Islet precursor cell (in vitro differentiated cells): ENCODE measurements at regions not wholly inside any gene's neighbourhood (a gene's known extent, or its start where the extent isn't known, plus 50 kb on each side); places are given as distances from the start of the nearest gene placed in this dataset.
"Not testable (repeated sequence)": the region's sequence is repeated elsewhere in the genome, so short reads cannot be mapped to it uniquely, and the experiment has no call there.

Experiments
- DNase-seq: peaks from one replicate; pipeline ENCODE4 v3.0.0-alpha.2; 2018

GRCh38 chr6:37766717-37767116, 52.8 kb upstream of the ZFAND3 start:
- no peak for DNase-seq

DNA sequence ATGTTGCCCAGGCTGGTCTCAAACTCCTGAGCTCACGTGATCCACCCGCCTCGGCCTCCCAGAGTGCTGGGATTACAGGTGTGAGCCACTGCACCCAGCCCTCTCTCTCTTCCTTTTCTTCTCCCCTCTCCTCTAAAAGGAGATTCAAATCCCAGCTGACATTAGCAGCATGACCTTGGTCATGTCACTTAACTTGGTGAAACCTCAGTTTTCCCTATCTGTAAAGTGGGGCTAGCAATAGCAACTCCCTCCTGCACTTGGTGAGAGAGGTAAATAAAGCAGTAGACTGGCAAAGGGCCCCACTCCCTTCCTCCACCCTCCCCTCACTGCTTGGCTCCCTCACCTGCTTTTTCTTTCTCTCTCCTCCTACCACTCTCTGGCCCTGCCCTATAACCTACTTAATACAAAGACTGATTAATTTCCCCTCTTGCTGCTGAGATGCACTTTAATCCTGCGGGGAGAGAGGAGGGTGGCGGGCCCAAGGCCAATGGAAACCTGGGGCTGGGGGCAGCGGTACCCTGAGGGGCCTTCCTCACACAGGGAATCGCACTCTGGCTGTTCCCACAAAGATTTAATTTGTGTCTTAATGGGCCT, 54.2 kb upstream of the ZFAND3 start:
- DNase-seq: no peak

DNA sequence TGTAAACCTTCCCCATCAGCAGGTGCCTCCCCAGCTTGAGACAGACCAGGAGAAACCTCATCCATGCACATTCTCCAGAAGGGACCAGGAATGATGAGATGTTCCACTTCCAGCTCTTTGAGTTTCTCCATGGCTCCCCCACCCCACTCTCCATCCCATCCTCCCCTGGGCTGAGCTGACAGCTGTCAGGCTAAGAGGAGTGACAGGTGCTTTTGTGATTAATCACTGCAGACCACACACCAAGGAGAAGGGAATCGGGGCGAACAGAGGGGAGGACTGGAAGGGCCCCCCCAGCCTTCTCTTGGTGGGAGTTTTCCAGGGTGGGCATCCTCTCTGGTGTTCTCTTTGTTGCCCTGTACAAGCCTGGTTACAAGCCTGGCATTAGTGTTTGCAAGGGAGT, 56.1 kb upstream of the ZFAND3 start:
- no peak for DNase-seq

DNA sequence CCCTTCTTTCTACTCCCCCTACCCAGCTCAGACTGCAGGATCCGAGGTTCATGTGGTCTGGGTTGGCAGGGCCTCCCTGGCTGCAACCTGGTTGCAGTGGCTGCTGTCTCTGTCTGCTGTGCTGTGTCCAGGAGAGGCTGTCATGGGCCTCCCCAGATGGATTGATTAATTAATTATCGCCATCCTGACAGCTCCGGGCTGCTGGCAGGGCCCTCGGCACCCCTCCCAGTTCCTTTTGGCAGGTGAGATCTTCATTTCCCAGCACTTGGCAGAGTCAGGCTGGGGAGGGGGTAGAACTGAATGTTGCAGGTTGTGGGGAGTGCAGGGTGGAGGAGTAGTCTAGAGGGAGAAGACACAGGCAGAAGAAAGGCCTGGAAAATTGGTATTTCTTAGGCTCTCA, 56.7 kb upstream of the ZFAND3 start:
- no peak for DNase-seq

- DNase-seq: no peak
Measured at GRCh38 chr6:37761554-37762271, 57.8 kb upstream of the ZFAND3 start.

DNA sequence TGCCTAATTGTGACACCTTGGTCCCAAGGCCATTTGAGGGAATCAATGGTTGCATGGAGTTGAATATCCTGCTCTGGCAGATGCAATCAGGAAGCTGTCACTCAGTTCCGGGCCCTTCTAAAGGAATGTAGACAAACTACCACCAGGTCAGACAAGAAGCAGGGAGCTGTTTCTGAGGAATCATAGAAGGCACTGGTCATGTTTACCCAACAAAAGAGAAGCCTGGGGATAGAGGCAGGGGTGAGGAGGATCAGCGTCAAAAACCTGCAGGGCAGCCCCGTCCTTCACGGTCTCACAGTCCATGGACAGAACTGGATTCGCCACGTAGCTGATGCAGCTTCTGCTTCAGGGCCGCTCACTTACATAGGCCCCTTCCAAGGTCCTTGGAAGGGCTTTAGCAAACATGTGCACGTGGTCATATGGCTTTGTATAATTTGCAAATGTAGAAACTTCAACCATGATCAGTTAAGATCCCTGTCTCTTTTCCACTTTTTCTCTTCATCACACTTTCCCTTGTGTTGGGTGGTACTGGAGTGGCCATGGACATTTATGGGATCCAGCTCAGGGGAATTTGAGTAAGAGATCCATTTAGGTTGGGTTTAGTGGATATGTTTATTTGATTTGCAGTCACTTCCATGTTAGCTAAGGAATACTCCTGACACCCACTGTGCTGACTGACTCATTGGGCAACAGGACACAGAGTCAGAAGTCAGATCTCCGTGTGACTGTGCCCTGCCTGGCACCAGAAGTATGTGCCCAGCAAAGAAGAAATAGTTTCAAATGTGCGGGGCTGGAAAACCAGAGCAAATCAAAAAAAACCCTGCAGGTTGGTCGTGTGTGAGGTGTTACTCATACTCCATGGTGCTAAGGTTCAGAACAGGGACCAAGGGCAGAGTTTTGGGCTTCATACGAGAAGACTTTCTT, 60.0 kb upstream of the ZFAND3 start:
- DNase-seq: peak; percentile 86

- peak; percentile 69 for DNase-seq
Measured at GRCh38 chr6:37758647-37759046, 60.9 kb upstream of the ZFAND3 start.

DNA sequence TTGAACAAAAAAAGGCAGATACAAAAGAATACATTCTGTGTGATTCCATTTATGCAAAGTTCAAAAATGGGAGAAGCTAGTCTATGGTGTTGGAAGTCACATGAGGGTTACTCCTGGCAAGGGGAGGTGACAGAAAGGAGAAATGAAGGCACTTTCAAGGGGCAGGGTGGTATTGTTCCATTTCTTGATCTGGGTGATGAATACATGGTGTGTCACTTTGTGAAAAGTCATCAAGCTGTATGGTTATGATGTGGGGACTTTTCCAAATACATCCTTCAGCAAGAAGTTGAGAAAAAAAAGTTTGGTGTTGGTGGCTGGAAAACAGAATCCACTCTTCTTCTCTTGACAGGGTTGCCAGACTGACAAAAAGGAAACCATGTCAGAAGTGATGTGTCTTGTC, 60.6 kb upstream of the MDGA1 start:
- no peak for DNase-seq

DNA sequence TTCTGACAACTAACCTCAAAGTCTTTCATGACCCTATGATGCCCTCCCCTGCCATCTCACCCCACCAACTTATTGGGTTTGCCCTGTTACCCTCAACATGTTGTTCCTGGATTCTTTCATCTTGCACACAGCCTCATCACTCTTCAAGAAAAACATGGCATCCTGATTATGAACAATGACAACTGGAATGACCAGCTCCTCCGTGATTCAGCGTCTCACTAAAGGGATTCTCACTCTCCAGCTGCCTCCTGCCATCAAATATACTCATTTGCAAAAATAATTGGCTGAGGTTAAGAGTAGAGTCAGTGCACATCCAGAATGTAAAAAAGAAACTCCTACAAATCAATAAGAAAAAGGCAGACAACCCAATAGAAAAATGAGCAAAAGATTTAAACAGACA, 59.7 kb upstream of the MDGA1 start:
- DNase-seq: no peak

DNA sequence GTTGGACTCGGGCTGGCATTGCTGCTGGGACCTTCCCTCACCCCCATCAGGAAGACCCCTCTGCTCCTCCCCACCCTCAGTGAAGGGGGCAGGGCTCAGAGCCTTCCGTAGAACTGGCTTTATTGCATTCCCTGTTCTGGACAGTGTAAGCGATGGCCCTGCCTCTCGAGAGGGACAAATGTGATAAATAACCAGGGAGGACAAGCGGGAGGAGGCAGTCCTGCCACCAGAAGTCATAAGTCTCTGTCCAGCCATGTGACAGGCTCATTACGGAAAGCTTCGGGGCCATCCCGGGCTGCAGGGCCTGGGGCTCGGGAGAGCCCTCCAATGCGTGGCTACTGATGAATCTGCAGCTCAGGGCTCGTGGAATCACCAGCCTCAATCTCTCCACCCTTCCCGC, 58.5 kb upstream of the MDGA1 start:
- DNase-seq: no peak

- DNase-seq: no peak
Measured at GRCh38 chr6:37752718-37753117, 55.0 kb upstream of the MDGA1 start.

GRCh38 chr6:37749367-37749766, 51.7 kb upstream of the MDGA1 start:
- not testable (repeated sequence) for DNase-seq

GRCh38 chr6:37748118-37748517, 50.4 kb upstream of the MDGA1 start:
- DNase-seq: no peak
